Mammary epithelial cell (primary cell): ENCODE measurements at regions not wholly inside any gene's neighbourhood (a gene's known extent, or its start where the extent isn't known, plus 50 kb on each side); places are given as distances from the start of the nearest gene placed in this dataset.

Experiments
- CTCF ChIP-seq, 2 donors: IDR thresholded peaks in 1 of 2; conservative IDR thresholded peaks in 1 of 2; 2 replicates each; pipeline ENCODE4 v1.5.1; 2011 to 2012; ENCODE audit warnings: inconsistent platforms in 2 of 2, low read length in 2 of 2, mild to moderate bottlenecking in 2 of 2, control low read depth in 1 of 2, low read depth in 1 of 2; ENCODE audit not compliant: insufficient read depth in 1 of 2; ENCODE audit errors: extremely low read depth in 1 of 2
- EZH2 ChIP-seq: IDR thresholded peaks from 2 replicates; pipeline ENCODE4 v1.6.1; 2012; ENCODE audit warnings: low read length, inconsistent platforms, borderline replicate concordance

DNA sequence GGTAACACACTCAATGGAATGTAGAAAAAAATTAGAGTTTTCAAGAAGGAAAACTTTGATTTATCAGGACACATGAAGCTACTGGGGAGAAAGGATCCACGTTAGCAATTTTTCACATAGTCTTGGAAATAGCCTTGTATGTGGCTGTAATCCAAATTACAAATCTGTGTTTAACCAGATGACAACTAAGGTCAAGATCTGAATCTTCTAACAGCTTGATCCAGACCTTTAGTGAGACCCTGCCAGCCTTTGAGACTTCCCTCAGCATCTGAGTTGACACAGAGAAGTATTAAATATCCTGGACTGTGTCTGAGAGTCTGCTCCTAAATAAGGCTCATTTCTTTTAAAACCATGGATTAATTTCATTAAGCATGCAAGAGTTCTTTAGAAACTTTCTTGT, 135.9 kb upstream of the KCNK2 start:
- no peak for TF ChIP-seq EZH2
- TF ChIP-seq CTCF (conservative IDR thresholded peaks at IDR 0.05 in 1 of 2, IDR thresholded peaks at IDR 0.05 in 1 of 2; ENCODE audit: extremely low read depth in 1 of 2, insufficient read depth in 1 of 2, low read depth in 1 of 2, low read length in 2 of 2) = no peak
